Islet precursor cell (in vitro differentiated cells): ENCODE measurements at regions not wholly inside any gene's neighbourhood (a gene's known extent, or its start where the extent isn't known, plus 50 kb on each side); places are given as distances from the start of the nearest gene placed in this dataset.
A peak's percentile ranks its signal among the peaks of the same experiment; 100 is the strongest.

Source experiments
- DNase-seq: peaks from one replicate; pipeline ENCODE4 v3.0.0-alpha.2; 2018

DNA sequence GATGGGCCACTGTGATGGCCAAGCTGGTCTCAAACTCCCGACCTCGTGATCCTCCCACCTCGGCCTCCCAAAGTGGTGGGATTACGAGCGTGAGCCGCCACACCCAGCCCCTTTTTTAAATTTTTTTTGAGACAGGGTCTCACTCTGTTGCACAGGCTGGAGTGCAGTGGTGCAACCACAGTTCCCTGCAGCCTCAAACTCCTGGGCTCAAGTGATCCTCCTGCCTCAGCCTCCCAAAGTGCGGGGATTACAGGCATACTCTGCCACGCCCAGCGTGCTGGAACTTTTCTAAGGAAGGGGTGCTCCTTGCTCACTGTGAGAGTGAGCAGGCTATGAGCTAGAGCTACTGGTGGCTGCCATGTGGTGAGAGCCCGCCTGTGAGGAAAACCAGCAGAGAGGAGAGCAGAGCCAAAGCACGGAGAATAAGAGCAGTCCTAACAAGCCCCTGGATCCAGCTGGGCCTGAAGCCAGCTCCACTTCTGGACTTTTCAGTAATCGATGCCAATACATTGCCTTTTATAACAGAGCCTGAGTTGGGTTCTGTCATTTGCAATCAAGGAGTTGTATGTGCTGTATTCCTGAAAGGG is 75.5 kb upstream of the UNC5A start:
- DNase-seq, result peak; percentile 22

- peak; percentile 37 for DNase-seq
These were observed 74.7 kb upstream of the UNC5A start for GRCh38 chr5:176735383-176736265.

GRCh38 chr5:176736301-176736930 is 73.9 kb upstream of the UNC5A start:
- peak; percentile 41 for DNase-seq

GRCh38 chr5:176736931-176737745 is 73.2 kb upstream of the UNC5A start:
- DNase-seq, result peak; percentile 73

DNA sequence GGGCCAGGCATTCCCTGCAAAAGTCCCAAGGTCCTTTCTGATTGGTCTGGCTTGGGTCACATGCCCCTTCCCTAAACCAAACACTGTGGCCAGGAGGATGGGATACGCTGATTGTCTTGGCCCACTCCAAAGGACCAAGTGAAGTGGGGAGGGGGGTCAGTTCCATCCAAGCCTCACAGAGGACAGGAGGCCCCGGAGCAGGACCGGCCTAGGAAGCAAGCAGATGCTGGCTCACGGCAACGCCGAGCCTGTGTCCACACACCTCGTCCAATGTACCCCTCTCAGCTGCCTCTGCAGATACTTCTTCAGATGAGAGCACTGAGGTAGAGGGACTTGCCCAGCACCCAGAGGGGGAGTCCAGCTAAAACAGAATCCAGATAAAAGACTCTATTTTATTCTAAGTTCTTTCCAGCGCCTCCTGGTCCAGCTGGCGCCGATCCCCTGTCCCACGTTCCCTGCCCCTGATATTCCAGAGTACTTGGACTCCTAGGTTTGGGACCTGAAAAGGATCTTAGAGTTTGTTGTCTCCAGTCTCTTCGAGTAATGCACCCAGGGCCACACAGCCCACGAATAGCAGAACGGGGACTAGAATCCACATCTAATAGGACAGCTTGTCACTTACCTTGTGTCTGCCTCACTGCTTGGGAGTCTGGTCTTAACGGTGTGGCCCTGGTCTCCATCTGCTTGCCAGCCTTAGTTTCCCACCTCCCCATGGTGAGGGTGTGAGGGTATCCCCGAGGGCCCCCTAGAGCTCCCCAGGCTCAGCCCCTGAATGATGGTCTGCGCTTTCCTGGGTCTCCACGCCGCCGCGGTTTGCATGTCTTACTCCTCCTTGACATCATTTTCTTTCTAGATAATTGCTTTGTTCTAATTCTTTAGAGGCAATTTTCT is 72.4 kb upstream of the UNC5A start:
- peak; percentile 40 for DNase-seq

- peak; percentile 49 for DNase-seq
These were observed 71.6 kb upstream of the UNC5A start for GRCh38 chr5:176738637-176739250.

- peak; percentile 45 for DNase-seq
These were observed 70.8 kb upstream of the UNC5A start for GRCh38 chr5:176739461-176740051.

DNA sequence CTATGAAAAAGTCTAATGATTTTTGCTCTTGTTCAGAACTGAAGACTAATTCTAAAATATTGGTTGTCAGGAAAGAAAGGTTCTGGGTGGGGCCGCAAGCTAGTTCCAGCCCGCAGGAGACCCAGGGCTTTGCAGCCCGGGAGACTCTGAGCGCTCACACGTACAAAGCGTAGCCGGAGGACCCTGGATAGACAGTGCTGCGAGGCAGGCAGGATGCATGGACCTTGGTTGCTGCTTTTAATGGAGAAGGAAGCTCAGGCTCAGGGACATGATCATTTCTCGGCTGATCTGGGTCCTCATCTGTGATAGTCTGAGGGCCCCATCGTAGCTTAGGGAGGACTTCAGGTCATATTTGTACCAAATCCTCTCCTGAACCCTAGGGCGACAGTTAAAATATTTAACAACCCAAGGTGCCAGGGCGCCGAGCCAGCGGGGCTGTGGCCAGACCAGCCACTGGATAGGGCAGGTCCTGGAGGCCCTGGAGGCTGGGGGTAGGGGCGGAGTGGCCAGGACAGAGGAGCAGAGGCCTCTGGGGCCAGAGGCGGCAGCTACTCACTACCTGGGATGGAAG is 70.1 kb upstream of the UNC5A start:
- DNase-seq, result peak; percentile 43

GRCh38 chr5:176740702-176741496 is 69.5 kb upstream of the UNC5A start:
- DNase-seq, result peak; percentile 35

DNA sequence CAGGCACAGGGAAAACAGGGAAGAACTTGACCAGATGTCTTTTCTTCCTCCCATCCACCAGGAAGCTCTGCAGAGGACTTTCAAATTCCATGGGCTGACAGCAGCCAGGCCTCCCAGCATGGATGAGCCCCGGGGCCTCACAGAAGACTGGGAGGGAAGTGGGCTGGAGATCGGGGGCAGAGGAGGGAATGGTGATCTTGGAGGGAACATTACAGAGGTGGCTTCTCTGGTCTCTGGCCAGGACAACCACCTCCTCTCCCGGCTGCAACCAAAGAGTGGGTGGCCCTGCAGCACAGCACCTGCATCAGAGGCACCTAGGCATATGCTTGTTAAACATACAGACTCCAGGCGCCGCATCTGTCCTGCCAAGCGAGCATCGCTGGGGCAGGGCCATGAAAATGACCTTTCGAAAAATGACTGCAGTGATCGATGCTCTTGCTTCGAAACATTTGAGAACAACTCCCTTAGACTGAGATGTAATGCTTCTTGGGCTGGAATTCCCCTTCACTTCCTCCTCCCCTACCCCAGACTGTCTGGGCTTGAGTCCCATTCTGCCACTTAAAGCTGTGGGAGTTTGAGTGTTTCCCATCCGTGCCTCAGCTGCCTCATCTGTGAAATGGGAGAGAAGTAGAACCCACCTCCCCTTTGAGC is 68.7 kb upstream of the UNC5A start:
- DNase-seq, result peak; percentile 59

- DNase-seq, result peak; percentile 25
These were observed 67.9 kb upstream of the UNC5A start for GRCh38 chr5:176742246-176743105.

DNA sequence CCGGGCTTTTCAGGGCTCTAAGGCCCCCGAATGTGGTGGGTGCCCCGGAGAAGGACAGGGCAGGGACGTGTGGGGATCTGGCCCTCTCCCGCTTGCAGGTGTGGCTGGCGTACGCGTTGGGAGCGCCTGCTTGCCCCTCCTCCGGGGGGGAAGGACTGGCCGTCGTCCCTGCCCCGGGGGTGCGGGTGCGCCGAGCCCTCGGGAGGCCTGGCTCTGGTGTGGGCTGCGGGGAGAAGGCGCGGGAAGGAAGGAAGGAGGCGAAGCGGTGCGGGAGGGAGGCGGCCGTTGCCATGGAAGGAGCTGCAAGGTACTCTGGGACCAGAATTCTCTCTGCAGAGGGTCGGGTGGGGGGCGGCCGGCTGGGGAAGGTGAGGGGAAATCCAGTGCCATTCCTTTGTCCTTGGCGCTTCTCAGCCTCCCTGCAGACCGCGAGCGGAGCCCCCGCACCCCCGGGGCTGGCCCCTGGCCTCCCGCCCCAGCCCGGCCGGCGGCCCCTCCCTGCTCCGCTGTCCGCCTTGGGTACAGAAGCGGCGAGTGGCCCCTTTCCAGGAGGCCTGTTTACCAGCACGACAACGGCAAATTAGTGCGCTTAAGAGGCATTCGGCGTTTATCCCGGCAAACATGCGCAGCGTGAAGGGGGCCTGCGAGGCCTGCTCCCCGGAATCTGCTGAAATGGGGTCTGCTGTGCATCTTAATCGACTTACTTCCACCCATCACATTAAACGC is 67.1 kb upstream of the UNC5A start:
- DNase-seq, result peak; percentile 59

GRCh38 chr5:176743868-176744583 is 66.3 kb upstream of the UNC5A start:
- DNase-seq, result peak; percentile 50

DNA sequence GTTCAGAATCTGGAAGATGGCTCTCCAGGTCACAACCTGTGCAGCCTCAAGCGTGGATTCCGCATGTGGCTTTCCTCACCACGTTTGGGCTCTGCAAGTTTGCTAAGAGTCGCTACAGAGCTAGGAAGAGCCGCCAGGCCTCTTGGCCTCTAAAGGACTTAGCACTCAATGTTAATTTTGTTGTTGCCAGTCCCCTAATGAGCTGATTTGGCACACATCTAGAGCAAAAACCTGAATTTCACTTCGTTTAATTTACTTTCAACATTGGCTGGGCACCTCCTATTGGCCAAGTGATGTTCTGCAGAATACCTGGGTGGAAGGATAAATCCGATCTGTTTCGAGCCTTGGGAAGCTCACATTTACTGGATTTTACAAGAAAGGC is 65.8 kb upstream of the UNC5A start:
- peak; percentile 37 for DNase-seq

GRCh38 chr5:176747670-176748072 is 62.7 kb upstream of the UNC5A start:
- DNase-seq, result peak; percentile 39

DNA sequence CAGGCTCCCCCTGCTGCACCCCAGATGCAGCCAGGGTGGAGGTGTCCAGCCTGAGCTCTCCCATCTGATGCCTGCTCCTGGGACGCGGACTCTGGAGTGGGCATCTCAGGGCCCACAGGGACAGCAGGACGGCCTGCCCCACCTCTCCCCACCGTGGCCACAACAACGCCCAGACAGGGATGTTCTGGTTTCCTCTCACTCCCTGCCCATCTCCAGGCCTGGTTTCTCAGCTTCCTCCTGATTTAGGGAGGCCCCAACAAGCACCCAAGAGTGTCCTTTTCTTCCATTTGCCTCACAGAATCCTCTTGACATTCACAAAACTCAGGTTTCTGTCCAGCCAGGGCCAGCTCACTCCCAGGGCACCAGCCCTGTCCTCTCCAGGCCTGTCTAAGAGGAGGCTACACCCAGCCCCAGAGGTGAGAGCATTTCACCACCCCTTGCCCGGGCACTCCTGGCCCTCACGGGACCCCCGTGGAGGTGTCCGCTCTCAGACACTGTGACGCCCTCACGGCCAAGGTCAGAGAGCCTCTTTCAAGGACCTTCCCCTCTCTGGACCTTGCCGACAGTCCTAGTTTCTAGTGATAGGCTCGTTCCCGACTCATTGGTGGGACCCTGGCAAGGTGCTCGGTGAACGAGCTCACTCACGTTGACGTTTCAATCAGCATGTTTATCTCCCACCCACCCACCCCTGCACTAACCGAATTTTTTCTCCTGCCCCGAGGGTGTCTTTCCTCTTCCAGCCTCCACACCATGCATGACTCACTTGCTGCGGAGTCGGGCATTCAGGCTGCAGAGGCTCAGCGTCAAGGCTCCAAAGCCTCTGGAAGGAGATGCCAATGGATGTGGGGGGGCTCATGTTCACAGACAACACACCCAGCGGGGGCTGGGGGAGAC is 62.0 kb upstream of the UNC5A start:
- peak; percentile 70 for DNase-seq
